ENCODE measurements at regions not wholly inside any gene's neighbourhood (a gene's known extent, or its start where the extent isn't known, plus 50 kb on each side); places are given as distances from the start of the nearest gene placed in this dataset.
"Not testable (repeated sequence)": the region's sequence is repeated elsewhere in the genome, so short reads cannot be mapped to it uniquely, and the experiment has no call there.

GRCh38 chr1:224791362-224791941 lies 138.0 kb upstream of the DNAH14 start:
- no peak for DNase-seq

GRCh38 chr1:224795591-224795990 lies 133.9 kb upstream of the DNAH14 start:
- DNase-seq = no peak

- peak; percentile 50 for DNase-seq
These were observed 130.4 kb upstream of the DNAH14 start for GRCh38 chr1:224799083-224799482.

- DNase-seq = peak; percentile 99
These were observed 128.9 kb upstream of the DNAH14 start for GRCh38 chr1:224800486-224801119.

- peak; percentile 43 for DNase-seq
These were observed 127.5 kb upstream of the DNAH14 start for GRCh38 chr1:224801844-224802490.

- DNase-seq = no peak
These were observed 126.9 kb upstream of the DNAH14 start for GRCh38 chr1:224802617-224803016.

GRCh38 chr1:224804220-224804619 lies 125.3 kb upstream of the DNAH14 start:
- DNase-seq = no peak

GRCh38 chr1:224805889-224806288 lies 123.6 kb upstream of the DNAH14 start:
- DNase-seq = no peak

- no peak for DNase-seq
These were observed 120.3 kb upstream of the DNAH14 start for GRCh38 chr1:224809137-224809536.

GRCh38 chr1:224809613-224810012 lies 119.9 kb upstream of the DNAH14 start:
- DNase-seq = no peak

GRCh38 chr1:224811564-224811963 lies 117.9 kb upstream of the DNAH14 start:
- DNase-seq = no peak

GRCh38 chr1:224815647-224816046 lies 113.8 kb upstream of the DNAH14 start:
- no peak for DNase-seq

GRCh38 chr1:224816062-224816461 lies 113.4 kb upstream of the DNAH14 start:
- peak; percentile 79 for DNase-seq

GRCh38 chr1:224817382-224817781 lies 112.1 kb upstream of the DNAH14 start:
- no peak for DNase-seq

- DNase-seq = no peak
These were observed 109.6 kb upstream of the DNAH14 start for GRCh38 chr1:224819861-224820260.

GRCh38 chr1:224820341-224820740 lies 109.1 kb upstream of the DNAH14 start:
- no peak for DNase-seq

- DNase-seq = not testable (repeated sequence)
These were observed 107.7 kb upstream of the DNAH14 start for GRCh38 chr1:224821751-224822150.

- no peak for DNase-seq
These were observed 103.9 kb upstream of the DNAH14 start for GRCh38 chr1:224825525-224826000.

- DNase-seq = no peak
These were observed 100.8 kb upstream of the DNAH14 start for GRCh38 chr1:224828691-224829090.

GRCh38 chr1:224831501-224831900 lies 98.0 kb upstream of the DNAH14 start:
- DNase-seq = no peak

- not testable (repeated sequence) for DNase-seq
These were observed 89.7 kb upstream of the DNAH14 start for GRCh38 chr1:224839648-224840300.

GRCh38 chr1:224841803-224842202 lies 87.7 kb upstream of the DNAH14 start:
- DNase-seq = not testable (repeated sequence)

- no peak for DNase-seq
These were observed 83.2 kb upstream of the DNAH14 start for GRCh38 chr1:224846119-224846907.

All from NCI-H2171 treated with DMSO at 0.1 percent for 48 hours (cell line).